ENCODE measurements at regions not wholly inside any gene's neighbourhood (a gene's known extent, or its start where the extent isn't known, plus 50 kb on each side); places are given as distances from the start of the nearest gene placed in this dataset.

- no peaks in the 10 kb centered on the region for H3K9me3 ChIP-seq (ENCODE audit: control insufficient read depth, insufficient read depth, low read length)
- H3K9ac ChIP-seq (ENCODE audit: low read depth, low read length) = no peak overlapping the region
- H3K4me1 ChIP-seq (ENCODE audit: insufficient read depth, low read length) = no peaks in the 10 kb centered on the region
- no peaks in the 10 kb centered on the region for H3K36me3 ChIP-seq (ENCODE audit: insufficient read depth, low read length)
Measured at GRCh38 chr13:50672025-50672424, 171.5 kb downstream of the DLEU7 start.

- no peaks in the 10 kb centered on the region for H3K4me1 ChIP-seq (ENCODE audit: insufficient read depth, low read length)
- no peak overlapping the region for H3K9ac ChIP-seq (ENCODE audit: low read depth, low read length)
- H3K9me3 ChIP-seq (ENCODE audit: control insufficient read depth, insufficient read depth, low read length) = no peaks in the 10 kb centered on the region
- H3K36me3 ChIP-seq (ENCODE audit: insufficient read depth, low read length) = no peaks in the 10 kb centered on the region
Measured at GRCh38 chr13:50675651-50676050, 167.8 kb downstream of the DLEU7 start.

DNA sequence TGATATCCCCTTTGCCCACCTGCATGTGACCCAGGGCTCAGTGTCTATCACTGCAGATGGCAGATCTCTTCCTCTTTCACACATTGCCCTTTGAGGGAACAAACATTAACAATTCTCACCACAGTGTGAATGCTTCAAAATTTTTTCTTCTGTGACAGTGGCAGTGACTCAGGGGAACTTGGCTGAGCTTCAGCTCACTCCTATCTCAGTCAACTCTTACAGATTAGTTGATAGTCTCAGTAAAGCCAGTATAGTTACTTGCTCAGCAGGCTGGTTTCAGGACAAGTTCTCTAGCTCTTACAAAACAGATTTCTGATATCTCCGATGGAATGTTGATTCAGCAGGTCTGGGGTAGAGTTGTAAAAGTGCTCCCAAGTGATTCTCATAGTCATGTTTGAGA lies 166.9 kb downstream of the DLEU7 start:
- Histone ChIP-seq H3K9me3 (ENCODE audit: control insufficient read depth, insufficient read depth, low read length) (no peaks in the 10 kb centered on the region), H3K36me3 (ENCODE audit: insufficient read depth, low read length) (no peaks in the 10 kb centered on the region), H3K9ac (ENCODE audit: low read depth, low read length) (no peak overlapping the region), H3K4me1 (ENCODE audit: insufficient read depth, low read length) (no peaks in the 10 kb centered on the region)

- Histone ChIP-seq H3K9me3 (ENCODE audit: control insufficient read depth, insufficient read depth, low read length) (peaks cover 4% of the 10 kb centered on the region; the same call in 1 of the 2 replicates), H3K36me3 (ENCODE audit: insufficient read depth, low read length) (no peaks in the 10 kb centered on the region), H3K4me1 (ENCODE audit: insufficient read depth, low read length) (no peaks in the 10 kb centered on the region), H3K9ac (ENCODE audit: low read depth, low read length) (no peak overlapping the region)
Measured at GRCh38 chr13:50677258-50677657, 166.2 kb downstream of the DLEU7 start.

DNA sequence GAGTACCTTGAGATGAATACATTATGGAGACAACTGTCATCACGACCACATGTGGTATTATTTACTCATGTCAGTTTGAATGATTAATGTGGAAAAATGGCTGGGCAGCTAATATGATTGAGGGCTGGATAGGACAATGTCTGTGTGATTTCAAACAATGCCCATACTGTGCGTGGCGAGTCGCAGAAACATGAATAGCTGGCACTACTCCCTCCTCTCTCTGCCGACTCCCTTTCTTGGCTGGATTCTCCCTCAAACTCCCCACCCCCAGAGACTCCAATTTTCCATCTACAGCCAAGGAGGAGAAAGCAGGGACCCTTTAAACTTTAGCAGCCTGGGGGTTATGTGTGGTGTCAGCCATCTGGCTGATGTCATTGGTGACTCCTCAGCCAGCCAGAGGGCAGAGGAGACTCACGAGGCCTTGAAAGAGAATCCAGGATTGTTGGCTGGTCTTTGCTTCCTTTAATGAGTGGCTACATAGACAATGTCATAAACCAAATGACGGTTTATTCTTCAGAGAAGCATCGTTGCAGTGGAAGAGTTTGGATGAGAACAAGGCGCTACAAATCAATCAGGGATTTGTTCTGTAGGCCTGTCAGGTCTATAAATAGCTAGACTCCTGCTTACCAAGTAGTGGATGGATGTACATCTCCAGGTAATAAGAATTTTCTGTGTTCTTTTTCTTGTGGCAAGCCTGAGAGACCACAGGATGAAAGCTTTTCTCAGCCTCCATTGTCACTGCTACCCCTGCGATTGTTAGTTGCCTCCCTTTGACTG lies 165.6 kb downstream of the DLEU7 start:
- H3K4me1 ChIP-seq (ENCODE audit: insufficient read depth, low read length) = no peaks in the 10 kb centered on the region
- H3K9ac ChIP-seq (ENCODE audit: low read depth, low read length) = no peak overlapping the region
- H3K9me3 ChIP-seq (ENCODE audit: control insufficient read depth, insufficient read depth, low read length) = peaks cover 4% of the 10 kb centered on the region; the same call in 1 of the 2 replicates
- H3K36me3 ChIP-seq (ENCODE audit: insufficient read depth, low read length) = no peaks in the 10 kb centered on the region

DNA sequence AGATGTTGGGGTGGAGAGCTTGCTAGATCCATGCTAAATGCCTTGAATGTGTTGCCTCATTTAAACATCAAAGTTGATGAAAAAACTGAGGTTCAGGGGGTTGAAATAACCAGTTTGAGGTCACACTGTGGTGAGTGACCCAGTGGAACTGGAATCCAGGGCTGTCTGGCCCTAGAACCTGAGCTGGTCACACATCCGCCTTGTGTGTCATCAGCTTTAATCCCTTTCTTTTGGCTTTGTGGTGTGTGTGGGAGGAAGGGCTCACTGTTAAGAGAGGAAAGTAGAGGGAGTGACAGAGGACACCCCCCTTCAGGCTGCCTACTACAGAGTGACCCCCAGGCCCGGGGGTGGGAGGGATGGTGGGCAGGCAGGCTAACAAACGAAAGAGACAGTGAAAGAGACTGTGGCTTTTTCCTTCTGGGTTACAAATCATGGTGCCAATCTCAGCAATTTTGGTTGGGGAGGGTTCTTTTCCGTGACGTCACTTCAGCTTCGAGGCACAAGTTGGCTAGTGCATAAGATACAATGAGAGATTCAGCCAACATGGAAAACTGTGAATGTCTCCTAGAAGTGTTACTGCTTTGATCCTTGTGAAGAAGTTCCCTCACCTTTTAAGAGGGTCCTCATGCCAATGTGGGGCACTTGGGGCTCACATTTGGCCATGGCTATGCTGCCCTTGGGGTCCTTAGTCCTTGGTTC lies 164.9 kb downstream of the DLEU7 start:
- H3K9ac ChIP-seq (ENCODE audit: low read depth, low read length) = no peak overlapping the region
- H3K36me3 ChIP-seq (ENCODE audit: insufficient read depth, low read length) = no peaks in the 10 kb centered on the region
- H3K4me1 ChIP-seq (ENCODE audit: insufficient read depth, low read length) = no peaks in the 10 kb centered on the region
- peaks cover 4% of the 10 kb centered on the region; the same call in 1 of the 2 replicates for H3K9me3 ChIP-seq (ENCODE audit: control insufficient read depth, insufficient read depth, low read length)

DNA sequence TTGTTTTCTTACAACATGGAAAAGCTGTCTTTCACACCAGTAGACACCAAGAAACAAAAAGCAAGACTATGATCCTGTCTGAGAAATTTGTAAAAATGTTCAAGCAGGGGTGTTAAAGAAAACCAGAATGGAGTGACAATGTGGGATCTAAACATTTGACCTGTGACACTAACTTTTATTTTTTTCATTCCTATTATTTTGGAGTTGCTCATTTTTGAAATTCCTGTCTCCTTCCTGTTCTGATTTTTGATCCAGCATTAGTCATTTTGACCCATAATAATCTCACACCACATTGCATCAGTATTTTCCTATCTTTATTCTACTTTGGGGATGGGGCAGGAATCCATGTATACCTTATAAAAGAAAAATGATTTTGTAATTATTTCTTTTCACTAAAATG lies 164.2 kb downstream of the DLEU7 start:
- Histone ChIP-seq H3K9ac (ENCODE audit: low read depth, low read length) (no peak overlapping the region), H3K9me3 (ENCODE audit: control insufficient read depth, insufficient read depth, low read length) (peaks cover 4% of the 10 kb centered on the region; the same call in 1 of the 2 replicates)

DNA sequence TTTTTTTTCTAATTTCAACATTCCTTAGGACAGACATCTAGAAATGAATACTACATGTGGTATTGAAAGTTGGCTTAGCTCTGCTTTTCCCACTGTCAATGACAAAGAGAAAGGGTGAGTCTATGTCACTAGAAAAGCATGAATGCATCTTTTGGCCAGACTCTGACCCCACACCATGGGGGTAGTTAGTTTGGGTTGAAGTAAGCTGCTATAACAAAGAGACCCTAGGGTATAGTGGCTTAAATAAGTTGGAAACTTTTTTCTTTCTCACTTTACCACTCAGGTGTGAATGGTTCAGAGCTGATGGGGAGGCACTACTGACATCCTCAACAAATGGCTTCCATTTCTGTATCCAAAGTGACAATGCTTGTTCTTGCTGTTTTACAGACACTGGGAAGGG lies 161.5 kb downstream of the DLEU7 start:
- no peak overlapping the region for H3K9ac ChIP-seq (ENCODE audit: low read depth, low read length)
- H3K4me1 ChIP-seq (ENCODE audit: insufficient read depth, low read length) = no peaks in the 10 kb centered on the region
- H3K9me3 ChIP-seq (ENCODE audit: control insufficient read depth, insufficient read depth, low read length) = peaks cover 4% of the 10 kb centered on the region; the same call in 1 of the 2 replicates
- H3K36me3 ChIP-seq (ENCODE audit: insufficient read depth, low read length) = no peaks in the 10 kb centered on the region

More for the DNA sequence above, 164.2 kb downstream of the DLEU7 start:
- Histone ChIP-seq H3K36me3 (ENCODE audit: insufficient read depth, low read length) (no peaks in the 10 kb centered on the region), H3K4me1 (ENCODE audit: insufficient read depth, low read length) (no peaks in the 10 kb centered on the region)

GRCh38 chr13:50682966-50683365 lies 160.5 kb downstream of the DLEU7 start:
- H3K9me3 ChIP-seq (ENCODE audit: control insufficient read depth, insufficient read depth, low read length) = peaks cover 4% of the 10 kb centered on the region; the same call in 1 of the 2 replicates
- H3K4me1 ChIP-seq (ENCODE audit: insufficient read depth, low read length) = no peaks in the 10 kb centered on the region
- H3K36me3 ChIP-seq (ENCODE audit: insufficient read depth, low read length) = no peaks in the 10 kb centered on the region
- H3K9ac ChIP-seq (ENCODE audit: low read depth, low read length) = no peak overlapping the region

DNA sequence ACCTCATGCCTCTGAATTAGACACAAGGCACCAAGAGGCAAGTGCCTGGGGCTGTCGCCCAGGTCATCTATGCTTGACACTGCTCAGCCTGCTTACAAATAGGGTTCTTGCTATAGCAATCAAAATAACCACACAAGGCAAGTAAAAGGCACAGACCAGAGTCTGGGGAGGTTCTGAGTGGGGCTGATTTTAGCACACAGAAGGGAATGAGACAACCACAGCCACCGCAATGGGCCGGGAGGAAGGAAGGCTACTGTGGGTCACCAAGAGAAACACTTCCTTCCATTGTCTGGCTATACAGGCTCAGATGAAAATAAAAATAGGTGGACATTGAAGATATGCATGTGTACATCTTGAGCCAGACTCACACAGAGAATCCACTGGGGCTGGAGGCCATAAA lies 159.1 kb downstream of the DLEU7 start:
- H3K9ac ChIP-seq (ENCODE audit: low read depth, low read length) = no peak overlapping the region
- H3K36me3 ChIP-seq (ENCODE audit: insufficient read depth, low read length) = no peaks in the 10 kb centered on the region
- peaks cover 4% of the 10 kb centered on the region; the same call in 1 of the 2 replicates for H3K9me3 ChIP-seq (ENCODE audit: control insufficient read depth, insufficient read depth, low read length)
- no peaks in the 10 kb centered on the region for H3K4me1 ChIP-seq (ENCODE audit: insufficient read depth, low read length)

- Histone ChIP-seq H3K9ac (ENCODE audit: low read depth, low read length) (no peak overlapping the region), H3K9me3 (ENCODE audit: control insufficient read depth, insufficient read depth, low read length) (peaks cover 4% of the 10 kb centered on the region; the same call in 1 of the 2 replicates), H3K4me1 (ENCODE audit: insufficient read depth, low read length) (no peaks in the 10 kb centered on the region), H3K36me3 (ENCODE audit: insufficient read depth, low read length) (no peaks in the 10 kb centered on the region)
Measured at GRCh38 chr13:50685491-50685890, 158.0 kb downstream of the DLEU7 start.

GRCh38 chr13:50685956-50686355 lies 157.5 kb downstream of the DLEU7 start:
- Histone ChIP-seq H3K36me3 (ENCODE audit: insufficient read depth, low read length) (no peaks in the 10 kb centered on the region), H3K9me3 (ENCODE audit: control insufficient read depth, insufficient read depth, low read length) (peaks cover 4% of the 10 kb centered on the region; the same call in 1 of the 2 replicates), H3K9ac (ENCODE audit: low read depth, low read length) (no peak overlapping the region), H3K4me1 (ENCODE audit: insufficient read depth, low read length) (no peaks in the 10 kb centered on the region)

DNA sequence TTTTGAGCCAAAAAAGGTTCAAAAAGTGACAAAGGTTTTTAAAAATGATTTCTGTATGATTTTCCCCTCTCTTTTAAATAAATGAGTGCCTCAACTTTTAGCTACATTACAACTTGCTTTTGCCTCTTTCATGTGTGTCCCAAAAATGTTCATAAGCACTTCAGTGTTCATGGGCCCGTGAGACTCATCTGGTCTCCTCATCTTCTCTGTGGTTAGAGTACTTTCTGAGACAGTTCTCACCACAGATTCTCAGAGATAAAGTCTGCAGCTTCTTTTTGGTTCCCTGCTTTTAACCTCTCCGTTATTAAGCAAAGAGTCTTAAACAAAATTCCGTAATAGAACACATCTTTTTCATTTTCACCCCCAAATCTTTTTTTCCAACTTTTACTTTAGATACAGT lies 156.9 kb downstream of the DLEU7 start:
- H3K36me3 ChIP-seq (ENCODE audit: insufficient read depth, low read length) = no peaks in the 10 kb centered on the region
- H3K9me3 ChIP-seq (ENCODE audit: control insufficient read depth, insufficient read depth, low read length) = peaks cover 4% of the 10 kb centered on the region; the same call in 1 of the 2 replicates
- H3K9ac ChIP-seq (ENCODE audit: low read depth, low read length) = no peak overlapping the region
- H3K4me1 ChIP-seq (ENCODE audit: insufficient read depth, low read length) = 0 out of 2 replicates have a peak, but pooled peaks cover 2% of the 10 kb centered on the region

DNA sequence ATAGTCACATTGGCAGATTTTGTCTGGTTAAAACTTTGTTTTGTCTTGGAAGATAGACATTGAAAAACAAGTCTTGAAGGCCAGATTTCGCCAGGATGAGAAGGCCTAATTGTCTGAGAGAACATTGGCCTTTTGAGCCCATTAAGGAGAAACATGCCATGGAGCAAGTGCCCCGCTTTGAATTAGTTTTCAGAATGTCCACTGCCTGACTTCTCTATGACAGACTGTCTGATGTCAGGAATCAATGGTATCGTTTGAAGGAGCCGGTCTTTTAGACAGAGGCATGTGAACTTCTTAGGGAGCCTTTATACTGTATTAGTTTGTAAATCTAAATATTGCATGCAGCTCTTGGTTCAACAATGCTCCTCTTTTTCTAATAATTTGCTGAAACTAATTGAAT lies 155.9 kb downstream of the DLEU7 start:
- H3K36me3 ChIP-seq (ENCODE audit: insufficient read depth, low read length) = no peaks in the 10 kb centered on the region
- 0 out of 2 replicates have a peak, but pooled peaks cover 5% of the 10 kb centered on the region for H3K4me1 ChIP-seq (ENCODE audit: insufficient read depth, low read length)
- H3K9ac ChIP-seq (ENCODE audit: low read depth, low read length) = no peak overlapping the region
- H3K9me3 ChIP-seq (ENCODE audit: control insufficient read depth, insufficient read depth, low read length) = no peaks in the 10 kb centered on the region

DNA sequence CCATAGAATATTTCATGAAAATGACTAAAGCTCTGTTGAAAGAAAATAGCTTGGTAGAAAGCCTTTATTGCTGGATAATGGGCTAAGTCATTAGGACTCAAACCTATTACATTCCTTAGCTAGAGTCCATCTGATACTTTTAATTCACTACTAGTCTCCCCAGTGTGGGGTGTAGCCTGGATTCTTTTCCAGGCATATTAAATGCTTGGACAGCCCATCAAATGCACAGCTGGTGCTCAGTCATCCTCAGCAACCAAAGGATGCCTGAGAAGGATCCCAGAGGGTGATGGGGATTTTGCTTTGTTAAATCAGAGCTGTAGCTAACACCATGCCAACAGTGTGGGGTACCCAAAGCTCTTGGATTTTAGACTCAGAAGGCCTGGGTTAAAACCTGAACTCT lies 153.5 kb downstream of the DLEU7 start:
- no peaks in the 10 kb centered on the region for H3K36me3 ChIP-seq (ENCODE audit: insufficient read depth, low read length)
- H3K4me1 ChIP-seq (ENCODE audit: insufficient read depth, low read length) = peaks cover 17% of the 10 kb centered on the region
- H3K9ac ChIP-seq (ENCODE audit: low read depth, low read length) = no peak overlapping the region
- H3K9me3 ChIP-seq (ENCODE audit: control insufficient read depth, insufficient read depth, low read length) = no peaks in the 10 kb centered on the region

Measured in ES-I3 (cell line).